Endodermal cell (in vitro differentiated cells): ENCODE measurements at regions not wholly inside any gene's neighbourhood (a gene's known extent, or its start where the extent isn't known, plus 50 kb on each side); places are given as distances from the start of the nearest gene placed in this dataset.

ENCODE experiments used
- DNase-seq: peaks from one replicate; pipeline ENCODE4 v3.0.0-alpha.2; 2017
- H3K27ac ChIP-seq: 2 replicates; pipeline ENCODE4 v1.5.1; 2013; ENCODE audit warnings: mild to moderate bottlenecking, low read depth, low read length, moderate library complexity
- H3K27me3 ChIP-seq: 2 replicates; pipeline ENCODE4 v1.6.1; 2013; ENCODE audit warnings: mild to moderate bottlenecking, low read length, moderate library complexity; ENCODE audit not compliant: insufficient read depth, control insufficient read depth, poor library complexity, severe bottlenecking
- H3K36me3 ChIP-seq: 2 replicates; pipeline ENCODE4 v1.7.0; 2013; ENCODE audit warnings: mild to moderate bottlenecking, low read length, moderate library complexity; ENCODE audit not compliant: control insufficient read depth, insufficient read depth
- H3K4me1 ChIP-seq: one replicate; pipeline ENCODE4 v1.7.0; 2013; ENCODE audit warnings: low read length; ENCODE audit not compliant: control insufficient read depth, insufficient read depth
- H3K4me3 ChIP-seq: 2 replicates; pipeline ENCODE4 v1.5.1; 2013; ENCODE audit warnings: mild to moderate bottlenecking, low read length, moderate library complexity
- H3K9ac ChIP-seq: 2 replicates; pipeline ENCODE4 v1.6.1; 2013; ENCODE audit warnings: mild to moderate bottlenecking, low read length, moderate library complexity; ENCODE audit not compliant: poor library complexity, severe bottlenecking; ENCODE audit errors: extremely low read depth
- H3K9me3 ChIP-seq: 2 replicates; pipeline ENCODE4 v1.6.1; 2013; ENCODE audit warnings: mild to moderate bottlenecking, low read length, moderate library complexity; ENCODE audit not compliant: control insufficient read depth
- H3K27ac Mint-ChIP-seq: 2 replicates; pipeline ENCODE4 v1.8.0; 2020; ENCODE audit warnings: mixed read lengths
- H3K27me3 Mint-ChIP-seq: 2 replicates; pipeline ENCODE4 v1.8.0; 2021; ENCODE audit warnings: mild to moderate bottlenecking, mixed read lengths; ENCODE audit not compliant: insufficient read depth
- H3K36me3 Mint-ChIP-seq: 2 replicates; pipeline ENCODE4 v1.8.0; 2020; ENCODE audit warnings: low read depth, mixed read lengths
- H3K4me1 Mint-ChIP-seq: 2 replicates; pipeline ENCODE4 v1.8.0; 2020; ENCODE audit warnings: mixed read lengths
- H3K4me3 Mint-ChIP-seq: 2 replicates; pipeline ENCODE4 v1.8.0; 2020; ENCODE audit warnings: mild to moderate bottlenecking, moderate library complexity, mixed read lengths
- H3K9me3 Mint-ChIP-seq: 2 replicates; pipeline ENCODE4 v1.8.0; 2020; ENCODE audit warnings: mild to moderate bottlenecking, mixed read lengths
- WGBS, 2 experiments: methylation state at CpG; one replicate each; pipeline versions ENCODE4 v1.1.5 to v1.1.7; 2013; ENCODE audit warnings: missing lambda C conversion rate in 2 of 2, mixed read lengths in 1 of 2; ENCODE audit not compliant: insufficient coverage in 1 of 2, insufficient read length in 1 of 2; 5-methylcytosine and 5-hydroxymethylcytosine counted together
- TF ChIP-seq, protein P1 (sequence below): fragments of 200-600 bp; sonication (generic); conservative IDR thresholded peaks from 2 replicates; pipeline ENCODE4 v1.5.0; 2021; ENCODE audit warnings: antibody characterized with exemption, mild to moderate bottlenecking

DNA sequence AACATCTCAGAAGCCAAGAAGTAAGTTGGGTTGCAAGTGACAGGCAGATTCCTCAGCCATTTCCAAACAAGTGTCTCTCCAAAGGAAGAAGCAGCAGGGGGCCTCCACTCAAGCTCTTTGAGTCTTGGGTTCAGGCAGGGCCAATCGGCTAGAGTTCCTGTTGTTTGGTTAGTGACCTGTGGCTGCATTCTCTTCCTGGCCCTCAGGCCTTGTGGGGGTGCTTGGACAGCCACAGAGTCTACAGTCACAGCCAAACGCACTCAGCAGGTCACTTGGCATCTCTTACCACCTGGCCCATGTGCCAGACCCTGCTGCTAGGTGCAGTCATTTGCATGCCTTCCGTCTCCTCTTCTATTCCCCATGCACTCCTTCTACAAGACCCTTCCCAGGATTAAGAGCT lies 353.9 kb downstream of the GRIN2B start:
- no peaks in the 10 kb centered on the region for H3K9me3 Mint-ChIP-seq
- H3K4me1 ChIP-seq, result peaks cover 3% of the 10 kb centered on the region
- peaks cover 4% of the 10 kb centered on the region for H3K4me1 Mint-ChIP-seq
- H3K27me3 ChIP-seq, result no peaks in the 10 kb centered on the region
- peaks cover 9% of the 10 kb centered on the region for H3K27me3 Mint-ChIP-seq
- WGBS, 2 experiments, result 72 to 75% methylated on average over 3 of the region's 3 CpGs
- no peak overlapping the region for H3K4me3 Mint-ChIP-seq
- peaks cover 3% of the 10 kb centered on the region for H3K9me3 ChIP-seq
- DNase-seq, result peak; percentile 62
- TF ChIP-seq, protein P1, sequence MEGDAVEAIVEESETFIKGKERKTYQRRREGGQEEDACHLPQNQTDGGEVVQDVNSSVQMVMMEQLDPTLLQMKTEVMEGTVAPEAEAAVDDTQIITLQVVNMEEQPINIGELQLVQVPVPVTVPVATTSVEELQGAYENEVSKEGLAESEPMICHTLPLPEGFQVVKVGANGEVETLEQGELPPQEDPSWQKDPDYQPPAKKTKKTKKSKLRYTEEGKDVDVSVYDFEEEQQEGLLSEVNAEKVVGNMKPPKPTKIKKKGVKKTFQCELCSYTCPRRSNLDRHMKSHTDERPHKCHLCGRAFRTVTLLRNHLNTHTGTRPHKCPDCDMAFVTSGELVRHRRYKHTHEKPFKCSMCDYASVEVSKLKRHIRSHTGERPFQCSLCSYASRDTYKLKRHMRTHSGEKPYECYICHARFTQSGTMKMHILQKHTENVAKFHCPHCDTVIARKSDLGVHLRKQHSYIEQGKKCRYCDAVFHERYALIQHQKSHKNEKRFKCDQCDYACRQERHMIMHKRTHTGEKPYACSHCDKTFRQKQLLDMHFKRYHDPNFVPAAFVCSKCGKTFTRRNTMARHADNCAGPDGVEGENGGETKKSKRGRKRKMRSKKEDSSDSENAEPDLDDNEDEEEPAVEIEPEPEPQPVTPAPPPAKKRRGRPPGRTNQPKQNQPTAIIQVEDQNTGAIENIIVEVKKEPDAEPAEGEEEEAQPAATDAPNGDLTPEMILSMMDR, result no peak
- H3K36me3 Mint-ChIP-seq, result no peaks in the 10 kb centered on the region
- H3K4me3 ChIP-seq, result no peak overlapping the region
- H3K27ac Mint-ChIP-seq, result no peak overlapping the region
- no peak overlapping the region for H3K27ac ChIP-seq
- no peaks in the 10 kb centered on the region for H3K36me3 ChIP-seq
- H3K9ac ChIP-seq, result no peak overlapping the region

DNA sequence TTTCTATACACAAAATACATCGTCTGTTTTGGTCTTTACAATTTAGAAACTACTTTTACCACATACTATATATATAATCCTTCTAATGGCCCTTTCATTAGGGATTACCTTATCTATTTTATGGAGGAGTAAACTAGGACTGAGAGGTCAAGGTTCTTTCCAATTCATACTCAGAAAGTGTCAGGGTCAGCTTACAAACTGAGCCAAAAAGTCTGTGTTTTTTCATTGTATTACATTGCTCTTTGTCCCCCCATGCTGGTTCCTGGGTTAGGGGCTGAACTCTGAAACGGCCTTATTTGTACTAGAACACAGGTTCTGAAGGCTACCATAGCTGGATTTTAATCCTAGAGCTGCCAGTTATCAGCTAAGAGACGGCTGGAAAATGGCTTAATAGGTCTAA lies 368.1 kb downstream of the GRIN2B start:
- Histone ChIP-seq H3K27me3 (no peaks in the 10 kb centered on the region), H3K4me3 (no peak overlapping the region), H3K9ac (no peak overlapping the region), H3K27ac (no peak overlapping the region), H3K9me3 (no peaks in the 10 kb centered on the region), H3K36me3 (no peaks in the 10 kb centered on the region), H3K4me1 (peaks cover 5% of the 10 kb centered on the region)
- Mint-ChIP-seq H3K36me3 (peaks cover 7% of the 10 kb centered on the region), H3K4me1 (peaks cover 5% of the 10 kb centered on the region), H3K4me3 (no peak overlapping the region), H3K27ac (no peak overlapping the region), H3K27me3 (peaks cover 25% of the 10 kb centered on the region), H3K9me3 (no peaks in the 10 kb centered on the region)
- TF ChIP-seq, protein P1, result no peak
- WGBS, 2 experiments, result 88 to 94% methylated on average over 3 of the region's 3 CpGs
- peak; percentile 14 for DNase-seq

DNA sequence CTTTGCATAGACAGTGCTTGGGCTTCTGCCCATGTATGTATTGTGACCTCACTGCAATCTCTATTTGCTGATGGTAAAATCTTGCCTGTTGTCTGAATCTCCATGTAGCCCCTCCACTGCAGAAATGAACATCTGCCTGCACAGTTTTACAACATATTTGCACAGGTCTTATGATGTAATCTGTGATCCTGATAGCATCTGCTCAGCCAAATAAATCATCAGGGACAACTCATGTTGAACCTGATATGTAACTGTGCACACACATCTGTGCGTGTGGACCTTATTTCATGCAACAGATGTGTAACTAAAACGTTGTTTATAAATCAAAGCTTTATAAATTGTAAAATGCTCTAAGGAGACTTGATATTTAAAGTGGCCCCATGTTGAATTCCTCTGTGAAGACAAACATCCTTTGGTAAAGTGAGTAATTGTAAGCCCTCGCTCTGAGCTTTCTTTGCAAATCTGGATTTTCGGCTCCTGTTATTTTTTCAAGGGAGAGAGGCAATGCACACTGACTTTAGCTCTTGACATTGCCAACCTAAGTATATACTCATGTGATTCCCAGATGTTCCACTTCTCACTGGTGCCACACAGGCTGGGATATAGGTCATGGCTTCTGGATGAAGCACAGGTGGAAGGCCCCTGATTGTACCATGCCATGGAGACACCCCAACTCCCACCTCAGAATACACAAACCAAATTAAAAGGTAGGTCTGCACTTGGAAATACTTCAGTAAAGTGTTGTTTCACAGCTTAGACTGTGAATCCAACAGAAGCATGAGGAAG lies 371.3 kb downstream of the GRIN2B start:
- TF ChIP-seq, protein P1, result no peak
- peak; percentile 16 for DNase-seq
- H3K36me3 Mint-ChIP-seq, result peaks cover 4% of the 10 kb centered on the region
- H3K9ac ChIP-seq, result no peak overlapping the region
- no peaks in the 10 kb centered on the region for H3K9me3 ChIP-seq
- peaks cover 34% of the 10 kb centered on the region for H3K27me3 Mint-ChIP-seq
- H3K4me1 Mint-ChIP-seq, result peaks cover 13% of the 10 kb centered on the region
- H3K27me3 ChIP-seq, result no peaks in the 10 kb centered on the region
- H3K9me3 Mint-ChIP-seq, result peaks cover 3% of the 10 kb centered on the region
- no peak overlapping the region for H3K27ac ChIP-seq
- H3K27ac Mint-ChIP-seq, result no peak overlapping the region
- H3K4me3 ChIP-seq, result no peak overlapping the region
- no peak overlapping the region for H3K4me3 Mint-ChIP-seq
- WGBS, 2 experiments, result 80 to 94% methylated on average over 2 to 4 of the region's 4 CpGs
- H3K4me1 ChIP-seq, result peaks cover 5% of the 10 kb centered on the region
- H3K36me3 ChIP-seq, result no peaks in the 10 kb centered on the region
